Progenitor cell of endocrine pancreas (in vitro differentiated cells): ENCODE measurements at regions not wholly inside any gene's neighbourhood (a gene's known extent, or its start where the extent isn't known, plus 50 kb on each side); places are given as distances from the start of the nearest gene placed in this dataset.

Source experiments
- DNase-seq: peaks from one replicate; pipeline ENCODE4 v3.0.0; 2021; ENCODE audit warnings: low spot score; ENCODE audit not compliant: unreplicated experiment
- H3K27ac Mint-ChIP-seq: 2 replicates; pipeline ENCODE4 v1.8.0; 2021; ENCODE audit warnings: mild to moderate bottlenecking, moderate library complexity, mixed read lengths
- H3K27me3 Mint-ChIP-seq: 2 replicates; pipeline ENCODE4 v1.8.0; 2021; ENCODE audit warnings: mixed read lengths
- H3K36me3 Mint-ChIP-seq: 2 replicates; pipeline ENCODE4 v1.8.0; 2022; ENCODE audit warnings: mixed read lengths; ENCODE audit not compliant: insufficient read depth
- H3K4me1 Mint-ChIP-seq: 2 replicates; pipeline ENCODE4 v1.8.0; 2021; ENCODE audit warnings: low read depth, mixed read lengths
- H3K4me3 Mint-ChIP-seq: 2 replicates; pipeline ENCODE4 v1.8.0; 2021; ENCODE audit warnings: low read depth, mild to moderate bottlenecking, moderate library complexity, mixed read lengths
- H3K9me3 Mint-ChIP-seq: 2 replicates; pipeline ENCODE4 v1.8.0; 2021; ENCODE audit warnings: low read depth, mixed read lengths
- CTCF ChIP-seq: fragments of 200-600 bp; sonication (generic); IDR thresholded peaks from one replicate; pipeline ENCODE4 v1.5.0; 2021; ENCODE audit warnings: antibody characterized with exemption, mild to moderate bottlenecking; ENCODE audit not compliant: unreplicated experiment

GRCh38 chr13:84983321-84983720, 815.9 kb downstream of the SLITRK6 start:
- no peak for DNase-seq
- Mint-ChIP-seq H3K27me3 (no peaks in the 10 kb centered on the region), H3K27ac (no peak overlapping the region), H3K4me1 (no peaks in the 10 kb centered on the region), H3K36me3 (no peaks in the 10 kb centered on the region), H3K4me3 (no peak overlapping the region), H3K9me3 (no peaks in the 10 kb centered on the region)
- TF ChIP-seq CTCF = no peak

- Mint-ChIP-seq H3K4me3 (no peak overlapping the region), H3K9me3 (no peaks in the 10 kb centered on the region), H3K27ac (no peak overlapping the region), H3K4me1 (no peaks in the 10 kb centered on the region), H3K36me3 (no peaks in the 10 kb centered on the region), H3K27me3 (no peaks in the 10 kb centered on the region)
- DNase-seq = no peak
- no peak for TF ChIP-seq CTCF
Measured at GRCh38 chr13:84980571-84980970, 818.6 kb downstream of the SLITRK6 start.

GRCh38 chr13:84978851-84979250, 820.4 kb downstream of the SLITRK6 start:
- H3K27ac Mint-ChIP-seq = no peak overlapping the region

GRCh38 chr13:84973661-84974060, 825.6 kb downstream of the SLITRK6 start:
- no peaks in the 10 kb centered on the region for H3K36me3 Mint-ChIP-seq
- H3K9me3 Mint-ChIP-seq = peaks cover 8% of the 10 kb centered on the region
- TF ChIP-seq CTCF = no peak
- H3K27me3 Mint-ChIP-seq = no peaks in the 10 kb centered on the region
- H3K4me1 Mint-ChIP-seq = no peaks in the 10 kb centered on the region
- H3K4me3 Mint-ChIP-seq = no peak overlapping the region
- DNase-seq = no peak
- H3K27ac Mint-ChIP-seq = no peak overlapping the region

More at GRCh38 chr13:84978851-84979250, 820.4 kb downstream of the SLITRK6 start:
- no peak for TF ChIP-seq CTCF
- Mint-ChIP-seq H3K36me3 (no peaks in the 10 kb centered on the region), H3K27me3 (no peaks in the 10 kb centered on the region), H3K4me3 (no peak overlapping the region), H3K4me1 (no peaks in the 10 kb centered on the region), H3K9me3 (no peaks in the 10 kb centered on the region)
- DNase-seq = no peak

- no peak for TF ChIP-seq CTCF
- Mint-ChIP-seq H3K4me1 (no peaks in the 10 kb centered on the region), H3K36me3 (no peaks in the 10 kb centered on the region), H3K27me3 (no peaks in the 10 kb centered on the region), H3K4me3 (no peak overlapping the region), H3K9me3 (peaks cover 8% of the 10 kb centered on the region), H3K27ac (no peak overlapping the region)
- DNase-seq = no peak
Measured at GRCh38 chr13:84972907-84973306, 826.3 kb downstream of the SLITRK6 start.
